ENCODE measurements at regions not wholly inside any gene's neighbourhood (a gene's known extent, or its start where the extent isn't known, plus 50 kb on each side); places are given as distances from the start of the nearest gene placed in this dataset.

GRCh38 chr7:84633-85020 lies 107.7 kb upstream of the FAM20C start:
- Histone ChIP-seq H3K4me3 (ENCODE audit: low read length) (no peak overlapping the region), H3K9me3 (ENCODE audit: control insufficient read depth, low read length) (no peaks in the 10 kb centered on the region), H3K36me3 (ENCODE audit: control insufficient read depth, insufficient read depth, low read length) (no peaks in the 10 kb centered on the region), H3K9ac (ENCODE audit: low read length) (no peak overlapping the region), H3K4me1 (ENCODE audit: control insufficient read depth, insufficient read depth, low read length) (peaks cover 23% of the 10 kb centered on the region), H3K27me3 (ENCODE audit: control insufficient read depth, insufficient read depth, low read length) (peaks cover 6% of the 10 kb centered on the region)

DNA sequence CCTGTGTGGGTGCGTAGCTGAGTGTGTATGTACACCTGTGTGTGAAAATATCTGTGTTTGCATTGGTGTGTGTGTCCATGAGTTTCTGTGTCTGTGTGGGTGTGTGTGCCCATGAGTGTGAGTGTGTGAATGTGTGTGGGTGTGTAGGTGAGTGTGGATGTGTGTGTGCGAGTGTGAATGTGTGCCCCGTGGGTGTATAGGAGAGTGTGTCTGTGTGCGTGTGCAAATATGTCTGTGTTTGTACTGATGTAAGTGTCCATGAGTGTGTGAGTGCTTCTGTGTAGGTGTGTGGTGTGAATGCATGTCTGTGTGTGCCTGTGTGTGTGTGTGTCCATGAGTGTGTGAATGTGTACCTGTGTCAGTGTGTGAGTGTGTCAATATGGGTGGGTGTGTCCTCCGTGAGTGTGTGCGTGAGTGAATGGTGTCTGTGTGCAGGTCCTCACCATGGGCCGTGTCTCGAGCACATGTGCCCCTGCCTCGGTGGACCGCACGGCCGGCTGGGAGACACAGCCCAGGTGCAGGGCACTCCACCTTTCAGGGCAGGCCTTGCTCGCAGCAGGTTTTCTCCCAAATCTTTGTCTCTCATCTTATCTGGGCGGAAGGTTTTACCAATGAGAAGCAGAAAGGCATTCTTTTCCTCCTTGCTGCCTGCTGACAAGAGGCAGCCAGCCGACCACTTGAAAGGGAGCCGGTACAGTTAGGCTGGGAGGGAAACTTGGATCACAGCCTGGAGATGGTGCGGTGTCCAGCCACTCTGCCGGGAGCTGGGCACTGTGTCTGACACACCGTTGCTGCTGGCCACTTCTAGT lies 107.1 kb upstream of the FAM20C start:
- H3K9ac ChIP-seq (ENCODE audit: low read length), result no peak overlapping the region
- H3K36me3 ChIP-seq (ENCODE audit: control insufficient read depth, insufficient read depth, low read length), result no peaks in the 10 kb centered on the region
- H3K27me3 ChIP-seq (ENCODE audit: control insufficient read depth, insufficient read depth, low read length), result peaks cover 6% of the 10 kb centered on the region
- H3K9me3 ChIP-seq (ENCODE audit: control insufficient read depth, low read length), result no peaks in the 10 kb centered on the region
- no peak overlapping the region for H3K4me3 ChIP-seq (ENCODE audit: low read length)
- peaks cover 29% of the 10 kb centered on the region for H3K4me1 ChIP-seq (ENCODE audit: control insufficient read depth, insufficient read depth, low read length)

- Histone ChIP-seq H3K27me3 (ENCODE audit: control insufficient read depth, insufficient read depth, low read length) (peaks cover 6% of the 10 kb centered on the region), H3K4me3 (ENCODE audit: low read length) (no peak overlapping the region), H3K9me3 (ENCODE audit: control insufficient read depth, low read length) (no peaks in the 10 kb centered on the region), H3K36me3 (ENCODE audit: control insufficient read depth, insufficient read depth, low read length) (no peaks in the 10 kb centered on the region), H3K9ac (ENCODE audit: low read length) (no peak overlapping the region), H3K4me1 (ENCODE audit: control insufficient read depth, insufficient read depth, low read length) (peaks cover 36% of the 10 kb centered on the region)
Observed at GRCh38 chr7:85883-86515, 106.4 kb upstream of the FAM20C start.

DNA sequence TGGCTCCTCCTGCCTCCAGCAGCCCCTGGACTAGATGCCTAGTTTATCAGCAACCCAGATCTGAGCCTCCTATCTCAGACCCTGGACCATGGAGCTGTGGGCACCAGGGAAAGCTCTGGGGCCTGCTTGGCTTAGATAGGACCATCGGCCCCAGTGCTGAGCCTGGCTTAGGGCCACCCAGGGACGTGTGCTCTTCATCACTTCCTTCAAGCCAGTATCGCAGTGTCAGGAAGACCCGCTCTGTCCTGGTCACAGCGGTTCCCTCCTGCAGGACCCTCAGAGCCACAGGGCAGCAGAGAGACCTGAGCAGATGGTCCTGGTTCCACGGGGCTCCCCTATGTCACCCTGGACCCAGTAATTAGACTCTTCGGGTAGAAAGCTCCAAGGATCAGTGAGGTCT lies 105.7 kb upstream of the FAM20C start:
- no peaks in the 10 kb centered on the region for H3K36me3 ChIP-seq (ENCODE audit: control insufficient read depth, insufficient read depth, low read length)
- H3K27me3 ChIP-seq (ENCODE audit: control insufficient read depth, insufficient read depth, low read length), result peaks cover 6% of the 10 kb centered on the region
- H3K9me3 ChIP-seq (ENCODE audit: control insufficient read depth, low read length), result no peaks in the 10 kb centered on the region
- peaks cover 36% of the 10 kb centered on the region for H3K4me1 ChIP-seq (ENCODE audit: control insufficient read depth, insufficient read depth, low read length)
- no peak overlapping the region for H3K4me3 ChIP-seq (ENCODE audit: low read length)
- H3K9ac ChIP-seq (ENCODE audit: low read length), result no peak overlapping the region

DNA sequence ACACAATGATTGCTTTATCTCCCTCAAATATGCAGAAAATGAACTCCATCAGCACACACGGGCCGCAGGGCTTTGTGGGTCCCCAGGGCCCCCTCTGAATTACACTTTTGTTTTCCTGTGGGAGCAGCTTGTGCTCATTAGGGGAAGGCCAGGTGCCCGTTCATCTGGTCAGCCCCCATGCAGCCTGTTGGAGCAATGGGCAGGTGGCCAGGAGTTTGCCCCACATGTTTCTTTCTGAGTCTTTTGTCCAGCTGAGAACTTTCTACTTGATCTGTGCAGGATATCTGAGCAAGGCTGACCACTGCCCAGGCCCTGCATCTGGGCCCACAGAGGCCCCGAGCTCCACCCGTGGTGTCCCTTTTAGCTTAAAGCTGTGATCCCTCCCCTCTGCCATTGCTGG lies 105.3 kb upstream of the FAM20C start:
- Histone ChIP-seq H3K9me3 (ENCODE audit: control insufficient read depth, low read length) (no peaks in the 10 kb centered on the region), H3K36me3 (ENCODE audit: control insufficient read depth, insufficient read depth, low read length) (no peaks in the 10 kb centered on the region), H3K27me3 (ENCODE audit: control insufficient read depth, insufficient read depth, low read length) (peaks cover 6% of the 10 kb centered on the region), H3K4me1 (ENCODE audit: control insufficient read depth, insufficient read depth, low read length) (peaks cover 32% of the 10 kb centered on the region), H3K9ac (ENCODE audit: low read length) (no peak overlapping the region), H3K4me3 (ENCODE audit: low read length) (no peak overlapping the region)

DNA sequence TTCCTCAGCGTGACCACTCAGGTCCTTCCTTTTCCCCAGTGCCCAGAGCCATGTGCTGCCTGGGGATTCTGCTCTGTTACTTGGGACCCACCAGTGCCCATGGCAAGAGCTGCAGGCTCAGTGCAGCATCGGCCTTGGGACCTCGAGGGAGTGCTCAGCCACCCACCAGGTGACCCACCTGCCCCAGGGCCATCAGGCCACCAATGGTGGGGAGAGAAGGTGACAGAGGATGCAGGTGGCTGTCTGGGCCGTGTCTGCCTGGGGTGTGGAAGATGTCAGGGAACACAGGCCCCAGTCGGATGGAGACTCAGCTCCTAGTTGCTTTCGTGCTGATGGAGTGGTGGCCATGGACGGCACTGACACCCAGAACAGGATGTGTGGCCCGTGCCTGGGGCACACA lies 104.7 kb upstream of the FAM20C start:
- H3K9ac ChIP-seq (ENCODE audit: low read length), result no peak overlapping the region
- no peak overlapping the region for H3K4me3 ChIP-seq (ENCODE audit: low read length)
- peaks cover 27% of the 10 kb centered on the region for H3K4me1 ChIP-seq (ENCODE audit: control insufficient read depth, insufficient read depth, low read length)
- H3K27me3 ChIP-seq (ENCODE audit: control insufficient read depth, insufficient read depth, low read length), result peaks cover 6% of the 10 kb centered on the region
- no peaks in the 10 kb centered on the region for H3K9me3 ChIP-seq (ENCODE audit: control insufficient read depth, low read length)
- no peaks in the 10 kb centered on the region for H3K36me3 ChIP-seq (ENCODE audit: control insufficient read depth, insufficient read depth, low read length)

- peaks cover 6% of the 10 kb centered on the region for H3K27me3 ChIP-seq (ENCODE audit: control insufficient read depth, insufficient read depth, low read length)
- peaks cover 27% of the 10 kb centered on the region for H3K4me1 ChIP-seq (ENCODE audit: control insufficient read depth, insufficient read depth, low read length)
- no peak overlapping the region for H3K4me3 ChIP-seq (ENCODE audit: low read length)
- H3K9ac ChIP-seq (ENCODE audit: low read length), result no peak overlapping the region
- H3K36me3 ChIP-seq (ENCODE audit: control insufficient read depth, insufficient read depth, low read length), result no peaks in the 10 kb centered on the region
- no peaks in the 10 kb centered on the region for H3K9me3 ChIP-seq (ENCODE audit: control insufficient read depth, low read length)
Observed at GRCh38 chr7:88095-88926, 104.1 kb upstream of the FAM20C start.

DNA sequence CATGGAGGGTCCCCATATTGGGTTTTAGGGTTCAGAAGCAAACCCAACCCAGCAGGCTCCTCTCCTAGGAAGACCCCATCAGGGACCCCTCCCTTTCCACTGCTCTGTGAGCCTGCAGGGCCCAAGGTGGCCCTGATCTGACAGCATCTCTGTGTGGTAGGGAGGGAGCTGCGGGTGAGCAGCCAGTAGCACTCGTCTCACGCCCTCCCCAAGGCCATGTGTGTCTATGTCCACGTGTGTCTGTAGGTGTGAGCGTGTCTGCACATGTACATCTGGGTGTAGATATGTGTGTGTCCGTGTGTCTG lies 103.5 kb upstream of the FAM20C start:
- H3K36me3 ChIP-seq (ENCODE audit: control insufficient read depth, insufficient read depth, low read length), result no peaks in the 10 kb centered on the region
- H3K9me3 ChIP-seq (ENCODE audit: control insufficient read depth, low read length), result no peaks in the 10 kb centered on the region
- peaks cover 6% of the 10 kb centered on the region for H3K27me3 ChIP-seq (ENCODE audit: control insufficient read depth, insufficient read depth, low read length)
- no peak overlapping the region for H3K9ac ChIP-seq (ENCODE audit: low read length)
- no peak overlapping the region for H3K4me3 ChIP-seq (ENCODE audit: low read length)
- peaks cover 27% of the 10 kb centered on the region for H3K4me1 ChIP-seq (ENCODE audit: control insufficient read depth, insufficient read depth, low read length)

- Histone ChIP-seq H3K36me3 (ENCODE audit: control insufficient read depth, insufficient read depth, low read length) (no peaks in the 10 kb centered on the region), H3K4me3 (ENCODE audit: low read length) (no peak overlapping the region), H3K9ac (ENCODE audit: low read length) (no peak overlapping the region), H3K27me3 (ENCODE audit: control insufficient read depth, insufficient read depth, low read length) (peaks cover 6% of the 10 kb centered on the region), H3K9me3 (ENCODE audit: control insufficient read depth, low read length) (no peaks in the 10 kb centered on the region), H3K4me1 (ENCODE audit: control insufficient read depth, insufficient read depth, low read length) (peaks cover 27% of the 10 kb centered on the region)
Observed at GRCh38 chr7:89232-90019, 102.9 kb upstream of the FAM20C start.

- Histone ChIP-seq H3K9ac (ENCODE audit: low read length) (no peak overlapping the region), H3K9me3 (ENCODE audit: control insufficient read depth, low read length) (no peaks in the 10 kb centered on the region), H3K36me3 (ENCODE audit: control insufficient read depth, insufficient read depth, low read length) (no peaks in the 10 kb centered on the region), H3K4me3 (ENCODE audit: low read length) (no peak overlapping the region), H3K4me1 (ENCODE audit: control insufficient read depth, insufficient read depth, low read length) (peaks cover 27% of the 10 kb centered on the region), H3K27me3 (ENCODE audit: control insufficient read depth, insufficient read depth, low read length) (peaks cover 6% of the 10 kb centered on the region)
Observed at GRCh38 chr7:90111-91063, 102.0 kb upstream of the FAM20C start.
